Tibial nerve (tissue), 3 donors: ENCODE measurements at regions not wholly inside any gene's neighbourhood (a gene's known extent, or its start where the extent isn't known, plus 50 kb on each side); places are given as distances from the start of the nearest gene placed in this dataset.

Experiments
- CTCF ChIP-seq, 5 experiments: fragments of 200-600 bp in 3 of 5; fragments of 450-650 bp in 2 of 5; sonication (generic) in 3 of 5; IDR thresholded peaks; one replicate each; pipeline ENCODE4 v1.5.1; 2016 to 2019; ENCODE audit warnings: antibody characterized with exemption in 5 of 5, mild to moderate bottlenecking in 3 of 5, moderate library complexity in 2 of 5
- POLR2A ChIP-seq, 2 donors: fragments of 450-650 bp; IDR thresholded peaks; one replicate each; pipeline ENCODE4 v1.6.1; 2017; ENCODE audit warnings: antibody characterized with exemption in 2 of 2, mild to moderate bottlenecking in 2 of 2, moderate library complexity in 2 of 2

- TF ChIP-seq CTCF (IDR thresholded peaks at IDR 0.05), result no peak
- no peak for TF ChIP-seq POLR2A (IDR thresholded peaks at IDR 0.05)
Measured at GRCh38 chr20:22927537-22927936, 107.6 kb upstream of the SSTR4 start.
